ENCODE measurements at regions not wholly inside any gene's neighbourhood (a gene's known extent, or its start where the extent isn't known, plus 50 kb on each side); places are given as distances from the start of the nearest gene placed in this dataset.

DNA sequence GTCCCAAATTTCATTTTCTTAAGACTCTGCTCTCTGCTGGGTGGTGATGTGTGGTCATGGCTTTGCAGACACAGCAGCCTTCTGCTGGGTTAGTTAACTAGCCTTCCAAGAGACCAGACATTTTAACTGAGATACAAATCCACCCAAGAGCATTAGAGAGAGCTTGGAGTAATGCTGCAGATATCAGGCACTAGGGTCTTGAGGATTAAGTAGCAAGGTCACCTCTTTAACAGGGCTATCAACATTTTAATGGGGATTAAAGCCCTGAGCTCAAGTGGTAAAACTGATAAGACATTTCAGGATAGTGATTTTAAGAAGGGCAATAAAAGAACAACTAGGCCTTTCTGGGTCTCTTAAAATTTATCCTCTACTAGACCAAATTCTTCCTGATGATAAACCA is 461.2 kb downstream of the MEIS1 start:
- SMC1A ChIA-PET (ENCODE audit: uncharacterized antibody, unreplicated experiment) = interaction anchor here (0.8 kb wide), 1 partner anchor 91 kb away, joined by 3 read pairs; no protein-coding TSS in a partner anchor
- H3K27me3 ChIP-seq (replicated peaks in 1 of 2; ENCODE audit: control insufficient read depth in 2 of 2, insufficient read depth in 2 of 2, low read length in 1 of 2) = no peaks in the 10 kb centered on the region
- no peaks in the 10 kb centered on the region for H3K9me3 ChIP-seq (replicated peaks; ENCODE audit: control insufficient read depth, insufficient read depth, low read length)
- CTCF ChIA-PET = no interaction called here
- H2AFZ ChIP-seq (ENCODE audit: control insufficient read depth, low read depth, low read length) = no peak overlapping the region
- intact Hi-C loops (cut with micrococcal nuclease; ENCODE audit: unreplicated experiment) = no loop called here
- in situ Hi-C loops (cut with MboI) = no loop called here
- H3K4me2 ChIP-seq (ENCODE audit: control insufficient read depth, insufficient read depth) = no peak overlapping the region
- no peaks in the 10 kb centered on the region for H3K36me3 ChIP-seq (ENCODE audit: control insufficient read depth in 2 of 2, insufficient read depth in 2 of 2, low read length in 1 of 2)
- no TSS peak for BruUV-seq (replicated peaks)
- no peak overlapping the region for H3K27ac ChIP-seq (ENCODE audit: control insufficient read depth, insufficient read depth)
- H3K9ac ChIP-seq (ENCODE audit: control insufficient read depth, insufficient read depth, low read length) = no peak overlapping the region
- no peak overlapping the region for H3K4me3 ChIP-seq
- no peak for DNase-seq (ENCODE audit: low read depth, low spot score)
- no peak for ATAC-seq
- POLR2A ChIA-PET = no interaction called here
- RAD21 ChIA-PET (ENCODE audit: unreplicated experiment) = no interaction called here
- TF ChIP-seq IRF4 (IDR thresholded peaks at IDR 0.05; ENCODE audit: low read depth, low read length) (no peak), FOS (IDR thresholded peaks at IDR 0.05; ENCODE audit: borderline replicate concordance, extremely low read depth, insufficient read length) (no peak), GABPA (IDR thresholded peaks at IDR 0.05; ENCODE audit: low read depth) (no peak), BHLHE40 (IDR thresholded peaks at IDR 0.05; ENCODE audit: borderline replicate concordance in 1 of 2, low read depth in 2 of 2, low read length in 1 of 2) (no peak), HCFC1 (IDR thresholded peaks at IDR 0.05; ENCODE audit: low read length) (no peak), NBN (IDR thresholded peaks at IDR 0.05) (no peak), BCL3 (IDR thresholded peaks at IDR 0.05; ENCODE audit: borderline replicate concordance, insufficient read depth, low read depth, low read length, poor library complexity, severe bottlenecking) (no peak), MYB (IDR thresholded peaks at IDR 0.05; ENCODE audit: borderline replicate concordance, low read depth, low read length) (no peak), SUPT20H (IDR thresholded peaks at IDR 0.05; ENCODE audit: borderline replicate concordance, control insufficient read depth, low read depth, low read length) (no peak), PAX8 (IDR thresholded peaks at IDR 0.05) (no peak), REST (IDR thresholded peaks at IDR 0.05; ENCODE audit: low read depth, low read length) (no peak)
- no peaks in the 10 kb centered on the region for H3K79me2 ChIP-seq (ENCODE audit: control insufficient read depth, insufficient read depth, low read length)
- H3K4me1 ChIP-seq (ENCODE audit: control insufficient read depth, insufficient read depth, low read length) = no peaks in the 10 kb centered on the region
- H4K20me1 ChIP-seq (ENCODE audit: control insufficient read depth, insufficient read depth) = no peaks in the 10 kb centered on the region
- FAIRE-seq = no peak

Measured in GM12878 (cell line).